ENCODE measurements at regions not wholly inside any gene's neighbourhood (a gene's known extent, or its start where the extent isn't known, plus 50 kb on each side); places are given as distances from the start of the nearest gene placed in this dataset.

DNA sequence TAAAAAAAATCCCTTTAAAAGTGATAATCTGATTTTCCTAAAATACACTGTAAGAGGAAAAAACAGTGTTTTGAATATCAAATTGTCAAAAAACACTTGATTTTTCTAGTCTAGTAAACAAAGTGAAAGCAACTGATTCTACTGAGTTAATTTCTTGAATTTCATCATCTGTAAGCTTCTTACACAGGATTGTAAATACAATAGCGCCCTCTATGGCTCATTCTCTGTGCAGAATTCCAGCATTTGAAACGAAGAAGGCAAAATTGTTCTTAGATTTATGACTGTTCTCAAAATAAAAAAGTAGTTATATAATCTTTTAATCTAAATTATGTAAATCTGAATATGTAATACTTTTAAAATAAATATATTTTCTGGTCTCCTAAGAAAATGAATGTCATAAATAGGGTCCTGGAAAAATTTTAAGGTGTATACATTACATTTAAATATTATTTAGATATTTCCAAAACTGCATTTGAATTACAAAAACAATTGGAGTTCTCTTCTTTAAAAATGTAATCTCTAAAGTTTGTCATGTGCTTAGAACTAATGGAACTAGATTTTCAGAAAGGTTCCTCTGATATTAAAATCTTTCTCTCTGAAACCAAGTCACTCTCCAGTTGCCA, 176.9 kb upstream of the MC4R start:
- Histone ChIP-seq H2AFZ (ENCODE audit: low read length) (no peak overlapping the region), H3K4me1 (replicated peaks in 1 of 4; ENCODE audit: control insufficient read depth in 3 of 4, insufficient read depth in 4 of 4, low read length in 3 of 4) (no peaks in the 10 kb centered on the region), H3K23ac (ENCODE audit: insufficient read length) (no peak overlapping the region), H3K36me3 (ENCODE audit: control insufficient read depth in 2 of 4, insufficient read depth in 4 of 4, low read length in 3 of 4) (no peaks in the 10 kb centered on the region), H4K5ac (ENCODE audit: insufficient read length, low read depth, low read length) (no peak overlapping the region), H3K79me2 (ENCODE audit: control insufficient read depth in 1 of 2, insufficient read depth in 2 of 2, low read length in 2 of 2) (no peaks in the 10 kb centered on the region), H2BK120ac (replicated peaks; ENCODE audit: low read depth, low read length) (no peak overlapping the region), H4K20me1 (replicated peaks in 1 of 2; ENCODE audit: control insufficient read depth in 1 of 2, insufficient read depth in 2 of 2, low read length in 2 of 2) (no peaks in the 10 kb centered on the region), H4K91ac (replicated peaks; ENCODE audit: insufficient read length, low read length) (no peak overlapping the region), H2AK5ac (ENCODE audit: low read depth, low read length) (no peak overlapping the region), H3K27ac (ENCODE audit: low read depth, low read length) (no peak overlapping the region), H3K56ac (replicated peaks; ENCODE audit: insufficient read length, low read depth, low read length) (no peak overlapping the region), H3K9ac (replicated peaks in 1 of 4; ENCODE audit: extremely low read depth in 1 of 4, low read depth in 3 of 4, low read length in 3 of 4) (no peak overlapping the region), H3K27me3 (replicated peaks in 1 of 4; ENCODE audit: control insufficient read depth in 3 of 4, extremely low read depth in 1 of 4, insufficient read depth in 3 of 4, low read length in 3 of 4) (no peaks in the 10 kb centered on the region), H3K4me2 (ENCODE audit: insufficient read depth in 1 of 2, low read depth in 2 of 2, low read length in 2 of 2) (no peak overlapping the region), H3K4ac (replicated peaks; ENCODE audit: insufficient read length, low read depth, low read length) (no peak overlapping the region), H3K18ac (ENCODE audit: extremely low read depth, low read length) (no peak overlapping the region), H3K79me1 (ENCODE audit: low read depth, low read length) (no peaks in the 10 kb centered on the region), H2BK5ac (ENCODE audit: low read depth, low read length) (no peak overlapping the region), H3K14ac (ENCODE audit: insufficient read length) (no peak overlapping the region), H3K9me3 (ENCODE audit: insufficient read depth in 2 of 2, low read depth in 1 of 2, low read length in 1 of 2) (peaks cover 0 to 5% of the 10 kb centered on the region in 2 experiments; a peak in 1 of 4 replicates), H2BK15ac (ENCODE audit: low read length) (no peak overlapping the region), H2BK12ac (ENCODE audit: low read depth, low read length) (no peak overlapping the region), H3K4me3 (ENCODE audit: extremely low read depth in 1 of 4, insufficient read depth in 2 of 4, low read depth in 3 of 4, low read length in 4 of 4) (no peak overlapping the region), H2BK20ac (ENCODE audit: low read length) (no peak overlapping the region), H4K8ac (ENCODE audit: extremely low read depth, insufficient read depth, low read length) (no peak overlapping the region), H3K23me2 (ENCODE audit: low read depth, low read length) (peaks cover 2% of the 10 kb centered on the region; the same call in 1 of the 2 replicates)
- FAIRE-seq (no peak), DNase-seq (ENCODE audit: low read depth in 1 of 2, low spot score in 2 of 2) (peak in 1 of 2 experiments; percentile 15)
- TF ChIP-seq RAD21 (IDR thresholded peaks at IDR 0.05 in 1 of 2, conservative IDR thresholded peaks at IDR 0.05 in 1 of 2; ENCODE audit: low read depth in 2 of 2, low read length in 2 of 2), result peak; percentile 80 to 88
- TF ChIP-seq SP4 (IDR thresholded peaks at IDR 0.05; ENCODE audit: low read length), result no peak
- peak; percentile 79 for TF ChIP-seq CEBPB (IDR thresholded peaks at IDR 0.05; ENCODE audit: low read depth, low read length)
- TF ChIP-seq EZH2 (IDR thresholded peaks at IDR 0.05; ENCODE audit: low read depth, low read length, severe bottlenecking), result no peak
- TF ChIP-seq, protein P1, sequence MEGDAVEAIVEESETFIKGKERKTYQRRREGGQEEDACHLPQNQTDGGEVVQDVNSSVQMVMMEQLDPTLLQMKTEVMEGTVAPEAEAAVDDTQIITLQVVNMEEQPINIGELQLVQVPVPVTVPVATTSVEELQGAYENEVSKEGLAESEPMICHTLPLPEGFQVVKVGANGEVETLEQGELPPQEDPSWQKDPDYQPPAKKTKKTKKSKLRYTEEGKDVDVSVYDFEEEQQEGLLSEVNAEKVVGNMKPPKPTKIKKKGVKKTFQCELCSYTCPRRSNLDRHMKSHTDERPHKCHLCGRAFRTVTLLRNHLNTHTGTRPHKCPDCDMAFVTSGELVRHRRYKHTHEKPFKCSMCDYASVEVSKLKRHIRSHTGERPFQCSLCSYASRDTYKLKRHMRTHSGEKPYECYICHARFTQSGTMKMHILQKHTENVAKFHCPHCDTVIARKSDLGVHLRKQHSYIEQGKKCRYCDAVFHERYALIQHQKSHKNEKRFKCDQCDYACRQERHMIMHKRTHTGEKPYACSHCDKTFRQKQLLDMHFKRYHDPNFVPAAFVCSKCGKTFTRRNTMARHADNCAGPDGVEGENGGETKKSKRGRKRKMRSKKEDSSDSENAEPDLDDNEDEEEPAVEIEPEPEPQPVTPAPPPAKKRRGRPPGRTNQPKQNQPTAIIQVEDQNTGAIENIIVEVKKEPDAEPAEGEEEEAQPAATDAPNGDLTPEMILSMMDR (IDR thresholded peaks at IDR 0.05; ENCODE audit: control extremely low read depth in 1 of 3, insufficient read depth in 1 of 3, low read depth in 1 of 3, low read length in 3 of 3), result peak in 2 of 3 experiments; percentile 41 to 65; a peak in 2 of 4 replicates
- peak; percentile 60; the same call in 1 of the 2 replicates for TF ChIP-seq TEAD4 (IDR thresholded peaks at IDR 0.05; ENCODE audit: low read depth, low read length)
- no peak for TF ChIP-seq YY1 (IDR thresholded peaks at IDR 0.05; ENCODE audit: low read depth, low read length)
- ChIA-PET CTCF (ENCODE audit: partially characterized antibody) (interaction anchor here (0.5 to 6.7 kb wide), 16 partner anchors 13 to 561 kb away, joined by 3 to 61 read pairs (median 4); no protein-coding TSS in a partner anchor), POLR2A (ENCODE audit: partially characterized antibody) (no interaction called here)
- WGBS, 2 experiments (ENCODE audit: extremely low coverage in 1 of 2, insufficient coverage in 1 of 2, insufficient read length in 1 of 2, insufficient replicate concordance in 2 of 2, low coverage in 1 of 2, low lambda C conversion rate in 2 of 2, missing lambda C conversion rate in 1 of 2), result 13% methylated on average over 2 of the region's 2 CpGs; no CpG with 5 or more reads in 1 of the 2 experiments

Data from H1 (cell line).